ENCODE measurements at regions not wholly inside any gene's neighbourhood (a gene's known extent, or its start where the extent isn't known, plus 50 kb on each side); places are given as distances from the start of the nearest gene placed in this dataset.

DNA sequence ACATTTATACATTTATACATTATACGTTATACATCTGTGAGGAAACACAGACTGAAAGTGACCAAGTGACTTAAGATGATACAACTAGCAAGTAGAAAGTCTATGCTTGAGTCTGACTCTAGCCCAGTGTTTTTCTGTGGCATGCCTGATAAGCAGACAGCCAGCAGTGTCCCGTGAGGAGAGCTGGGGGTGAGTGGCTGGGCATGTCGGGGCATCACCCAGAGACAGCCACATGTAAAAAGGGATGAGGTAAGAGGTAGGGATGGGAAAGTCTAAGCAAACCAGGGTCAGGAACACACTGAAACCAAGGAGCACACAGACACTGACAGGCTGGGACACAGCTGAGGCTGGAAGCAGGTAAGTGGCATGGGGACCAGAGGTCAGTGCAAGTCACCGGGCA is 333.2 kb downstream of the FOXO1 start:
- Histone ChIP-seq H3K9ac (ENCODE audit: low read depth, low read length) (no peak overlapping the region), H3K4me1 (ENCODE audit: insufficient read depth, low read length) (no peaks in the 10 kb centered on the region; the same call in 1 of the 2 replicates), H3K36me3 (ENCODE audit: insufficient read depth, low read length) (no peaks in the 10 kb centered on the region), H3K9me3 (ENCODE audit: control insufficient read depth, insufficient read depth, low read length) (no peaks in the 10 kb centered on the region)

DNA sequence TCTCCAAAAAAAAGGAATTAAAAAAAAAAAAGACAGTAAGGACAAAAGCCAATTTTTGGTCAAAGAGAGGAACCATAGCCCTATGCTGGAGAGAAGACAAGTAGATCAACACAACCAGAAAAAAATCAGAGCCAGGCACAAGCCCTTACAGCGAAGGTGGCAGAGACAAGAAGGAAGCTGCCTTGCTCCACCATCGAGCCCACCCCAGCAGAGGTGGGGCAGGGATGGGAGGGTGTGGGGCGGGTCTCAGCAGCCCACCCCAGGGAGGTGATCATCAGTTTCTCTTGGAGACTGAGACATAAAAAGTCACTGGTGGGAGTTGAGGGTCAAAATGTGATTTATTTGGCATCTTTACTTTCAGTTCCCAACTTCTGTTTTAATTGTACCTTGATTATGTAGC is 332.4 kb downstream of the FOXO1 start:
- H3K9ac ChIP-seq (ENCODE audit: low read depth, low read length), result no peak overlapping the region
- H3K4me1 ChIP-seq (ENCODE audit: insufficient read depth, low read length), result no peaks in the 10 kb centered on the region; the same call in 1 of the 2 replicates
- H3K36me3 ChIP-seq (ENCODE audit: insufficient read depth, low read length), result no peaks in the 10 kb centered on the region
- no peaks in the 10 kb centered on the region for H3K9me3 ChIP-seq (ENCODE audit: control insufficient read depth, insufficient read depth, low read length)

DNA sequence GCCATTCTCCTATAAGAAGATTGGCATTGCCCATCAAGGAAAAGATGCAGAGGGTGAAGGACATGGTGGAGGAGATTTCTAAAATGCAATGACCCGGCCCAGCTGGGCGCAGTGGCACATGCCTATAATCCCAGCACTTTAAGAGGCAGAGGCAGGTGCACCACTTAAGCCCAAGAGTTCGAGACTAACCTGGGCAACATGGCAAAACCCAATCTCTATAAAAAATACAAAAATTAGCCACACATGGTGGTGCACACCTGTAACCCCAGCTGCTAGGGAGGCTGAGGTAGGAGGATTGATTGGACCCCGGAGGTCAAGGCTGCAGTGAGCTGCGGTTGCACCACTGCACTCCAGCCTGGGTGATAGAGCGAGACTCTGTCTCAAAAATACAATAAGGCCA is 331.8 kb downstream of the FOXO1 start:
- H3K9ac ChIP-seq (ENCODE audit: low read depth, low read length), result no peak overlapping the region
- H3K4me1 ChIP-seq (ENCODE audit: insufficient read depth, low read length), result no peaks in the 10 kb centered on the region; the same call in 1 of the 2 replicates
- H3K36me3 ChIP-seq (ENCODE audit: insufficient read depth, low read length), result no peaks in the 10 kb centered on the region
- no peaks in the 10 kb centered on the region for H3K9me3 ChIP-seq (ENCODE audit: control insufficient read depth, insufficient read depth, low read length)

DNA sequence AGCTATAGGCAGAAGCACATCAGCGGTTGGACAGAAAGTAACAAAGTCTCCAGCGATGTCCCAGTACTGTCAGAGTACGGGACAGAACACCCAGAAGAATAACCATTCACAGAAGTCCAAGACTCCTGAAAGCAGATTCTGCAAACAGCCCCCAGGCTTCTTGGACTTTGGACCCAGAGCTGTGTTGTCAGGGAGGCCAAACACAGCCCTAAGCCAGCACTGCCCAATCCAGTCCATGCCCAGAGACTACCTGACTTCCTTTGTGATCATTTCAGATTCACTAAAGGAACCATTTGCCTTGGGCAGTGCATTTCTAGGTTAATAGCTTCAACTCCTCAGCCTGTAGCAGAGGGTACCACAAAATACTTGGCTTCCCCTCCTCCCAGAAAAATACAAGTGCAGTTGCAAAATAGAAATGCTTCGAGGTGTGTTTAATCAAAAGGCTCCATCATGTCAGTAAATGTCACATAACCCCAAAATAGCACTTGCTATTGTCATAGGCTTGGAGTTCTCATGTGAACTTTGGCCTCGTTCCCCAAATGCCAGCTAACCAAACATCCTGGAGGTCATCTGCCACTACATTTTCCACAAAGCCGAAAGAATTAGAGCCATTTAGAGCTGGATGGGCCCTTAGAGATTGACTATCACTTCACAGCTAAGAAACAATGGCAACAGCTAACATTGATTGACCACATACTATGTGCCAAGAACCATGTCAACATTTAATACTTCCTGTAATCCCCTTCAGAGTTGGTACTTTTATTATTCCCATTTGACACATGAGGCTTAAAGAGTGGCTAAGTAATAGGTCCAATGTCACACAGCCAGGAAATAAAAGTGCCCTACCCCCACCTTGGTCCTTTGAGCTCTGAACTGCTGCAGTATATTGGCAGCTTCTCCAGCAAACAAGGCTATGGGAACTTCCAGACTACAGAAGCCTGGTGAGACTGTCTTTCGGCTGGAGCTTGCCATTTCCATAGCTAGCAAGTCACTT is 329.9 kb downstream of the FOXO1 start:
- H3K9ac ChIP-seq (ENCODE audit: low read depth, low read length), result no peak overlapping the region
- no peaks in the 10 kb centered on the region for H3K9me3 ChIP-seq (ENCODE audit: control insufficient read depth, insufficient read depth, low read length)
- no peaks in the 10 kb centered on the region for H3K36me3 ChIP-seq (ENCODE audit: insufficient read depth, low read length)
- H3K4me1 ChIP-seq (ENCODE audit: insufficient read depth, low read length), result peaks cover 15% of the 10 kb centered on the region; the same call in 1 of the 2 replicates

DNA sequence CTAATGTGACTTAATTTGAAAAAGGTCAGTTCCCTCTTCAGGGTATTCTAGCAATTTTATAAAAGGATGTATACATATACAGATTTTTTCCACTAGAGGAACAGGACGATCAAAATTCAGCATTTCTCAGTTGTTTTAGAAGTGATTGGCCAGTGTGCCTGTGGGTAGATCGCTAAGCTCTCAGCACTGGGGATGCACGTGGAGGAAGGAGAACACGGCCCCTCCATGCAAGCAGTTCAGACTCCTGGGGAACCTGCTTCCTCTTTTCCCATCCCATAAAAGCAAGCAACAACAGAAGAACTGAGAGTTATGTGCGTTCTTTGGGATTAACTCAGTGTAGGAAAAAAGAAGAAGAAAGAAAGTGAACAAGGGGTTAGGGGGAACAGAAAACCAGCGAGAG is 328.8 kb downstream of the FOXO1 start:
- Histone ChIP-seq H3K36me3 (ENCODE audit: insufficient read depth, low read length) (no peaks in the 10 kb centered on the region), H3K9ac (ENCODE audit: low read depth, low read length) (no peak overlapping the region), H3K9me3 (ENCODE audit: control insufficient read depth, insufficient read depth, low read length) (no peaks in the 10 kb centered on the region; the same call in 1 of the 2 replicates), H3K4me1 (ENCODE audit: insufficient read depth, low read length) (peaks cover 18% of the 10 kb centered on the region; the same call in 1 of the 2 replicates)

DNA sequence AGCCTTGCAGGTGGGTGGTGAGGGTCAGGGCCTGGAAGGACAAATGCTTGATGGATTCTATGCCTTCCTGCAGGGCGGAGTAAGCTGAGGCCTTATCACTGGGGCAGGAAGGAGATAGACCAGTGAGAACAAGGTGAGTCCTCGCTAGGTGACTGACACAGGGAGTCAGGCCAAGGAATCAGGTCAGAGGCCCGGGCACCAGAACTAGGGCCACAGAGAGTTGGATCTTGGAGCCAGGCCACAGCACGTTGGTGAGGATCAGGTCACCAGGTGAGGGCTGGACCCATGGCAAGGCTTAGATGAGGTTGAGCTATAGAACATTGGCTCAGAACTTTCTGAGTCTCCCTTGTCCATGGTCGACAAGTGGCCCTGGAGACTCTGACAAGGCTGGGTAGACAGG is 328.2 kb downstream of the FOXO1 start:
- Histone ChIP-seq H3K4me1 (ENCODE audit: insufficient read depth, low read length) (peaks cover 18% of the 10 kb centered on the region; the same call in 1 of the 2 replicates), H3K9ac (ENCODE audit: low read depth, low read length) (no peak overlapping the region), H3K36me3 (ENCODE audit: insufficient read depth, low read length) (no peaks in the 10 kb centered on the region), H3K9me3 (ENCODE audit: control insufficient read depth, insufficient read depth, low read length) (no peaks in the 10 kb centered on the region; the same call in 1 of the 2 replicates)

DNA sequence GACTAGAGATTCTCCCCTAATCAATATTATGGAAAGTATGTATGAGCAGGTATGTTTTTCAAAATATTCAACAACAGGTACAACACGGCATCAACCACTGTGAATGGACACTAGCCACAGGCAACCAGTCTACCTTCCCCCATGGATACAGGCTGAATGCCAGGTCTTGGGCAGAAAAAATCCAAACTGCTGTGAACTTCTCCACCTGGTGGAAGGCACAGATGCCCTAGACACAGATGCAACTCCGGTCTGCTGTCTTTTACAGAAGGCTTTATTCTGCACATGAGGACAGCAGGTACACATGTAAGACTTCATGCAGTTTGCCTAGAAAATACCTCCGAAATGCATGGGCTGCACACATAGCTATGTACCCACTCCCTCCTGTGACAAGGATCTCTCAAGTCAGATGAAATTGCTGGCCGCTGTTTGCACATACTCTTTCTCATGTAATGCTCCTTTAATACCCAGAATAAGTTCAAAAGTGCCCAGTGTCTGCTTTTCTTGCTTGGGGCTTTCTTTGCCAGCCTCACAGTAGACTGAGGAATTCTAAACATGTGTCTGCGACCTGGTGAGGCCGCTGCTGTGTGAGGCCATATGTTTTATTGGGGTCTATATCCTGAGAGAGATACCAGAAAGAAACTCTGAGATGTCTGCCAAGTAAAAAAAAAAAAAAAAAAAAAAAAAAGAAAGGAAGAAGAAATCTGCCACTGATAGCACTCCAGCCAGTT is 325.9 kb downstream of the FOXO1 start:
- Histone ChIP-seq H3K9ac (ENCODE audit: low read depth, low read length) (no peak overlapping the region), H3K36me3 (ENCODE audit: insufficient read depth, low read length) (no peaks in the 10 kb centered on the region), H3K9me3 (ENCODE audit: control insufficient read depth, insufficient read depth, low read length) (no peaks in the 10 kb centered on the region; the same call in 1 of the 2 replicates), H3K4me1 (ENCODE audit: insufficient read depth, low read length) (peaks cover 28% of the 10 kb centered on the region)

DNA sequence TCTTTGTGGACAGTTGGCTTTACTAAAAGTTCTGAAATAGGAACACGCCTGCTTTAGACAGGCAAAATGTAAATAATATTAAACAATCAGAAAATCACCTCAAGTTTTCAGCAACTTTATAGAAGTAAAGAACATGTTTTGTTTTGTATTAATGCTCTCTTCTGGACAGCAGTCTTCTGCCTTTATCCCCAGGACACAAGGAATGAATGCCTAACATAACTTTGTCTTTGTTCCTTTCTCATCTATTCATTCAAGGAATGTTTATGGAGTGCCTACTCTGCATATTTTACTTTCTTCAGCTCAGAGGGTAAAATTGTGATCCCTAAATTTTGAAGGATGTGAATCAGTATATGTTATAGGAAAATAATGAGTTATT is 325.4 kb downstream of the FOXO1 start:
- Histone ChIP-seq H3K9ac (ENCODE audit: low read depth, low read length) (no peak overlapping the region), H3K36me3 (ENCODE audit: insufficient read depth, low read length) (no peaks in the 10 kb centered on the region), H3K4me1 (ENCODE audit: insufficient read depth, low read length) (peaks cover 31% of the 10 kb centered on the region), H3K9me3 (ENCODE audit: control insufficient read depth, insufficient read depth, low read length) (no peaks in the 10 kb centered on the region; the same call in 1 of the 2 replicates)

DNA sequence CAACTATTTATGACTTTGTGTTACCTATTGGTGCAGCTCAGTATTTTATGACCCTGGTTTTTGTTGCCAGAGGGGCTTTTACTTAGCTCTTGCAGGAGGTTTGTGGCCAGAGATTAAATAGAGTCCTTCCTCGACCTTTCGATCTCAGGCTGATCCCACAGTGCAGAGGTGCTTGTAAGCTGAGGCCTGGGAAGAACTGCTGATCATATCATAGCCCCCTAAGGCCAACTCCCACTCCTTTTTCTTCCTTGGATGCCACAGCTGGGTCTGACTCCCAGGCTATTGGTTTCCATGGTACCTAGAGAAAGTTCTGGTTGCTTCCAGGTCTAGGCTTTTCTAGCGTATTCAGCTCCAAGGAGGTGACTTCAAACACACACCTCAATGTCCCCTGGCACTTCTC is 324.9 kb downstream of the FOXO1 start:
- H3K9ac ChIP-seq (ENCODE audit: low read depth, low read length), result no peak overlapping the region
- peaks cover 31% of the 10 kb centered on the region for H3K4me1 ChIP-seq (ENCODE audit: insufficient read depth, low read length)
- no peaks in the 10 kb centered on the region for H3K36me3 ChIP-seq (ENCODE audit: insufficient read depth, low read length)
- H3K9me3 ChIP-seq (ENCODE audit: control insufficient read depth, insufficient read depth, low read length), result no peaks in the 10 kb centered on the region; the same call in 1 of the 2 replicates

DNA sequence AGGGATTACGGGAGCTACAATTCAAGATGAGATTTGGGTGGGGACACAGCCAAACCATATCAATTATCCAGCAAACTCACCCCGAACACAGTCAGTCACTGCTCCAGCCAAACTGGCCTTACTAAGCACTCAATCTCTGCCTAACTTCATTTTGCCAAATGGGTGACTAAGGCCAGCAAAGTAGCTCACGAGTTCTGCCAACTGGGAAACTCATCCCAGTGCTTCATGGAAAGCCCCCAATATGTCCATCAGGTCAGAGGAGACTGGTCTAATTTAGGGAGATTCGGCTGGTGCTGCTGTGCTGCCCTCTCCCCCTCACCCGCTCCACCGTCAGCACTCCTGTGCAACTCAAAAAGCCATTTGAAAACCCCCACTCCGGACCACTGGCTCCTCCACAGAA is 324.0 kb downstream of the FOXO1 start:
- Histone ChIP-seq H3K4me1 (ENCODE audit: insufficient read depth, low read length) (peaks cover 31% of the 10 kb centered on the region), H3K9me3 (ENCODE audit: control insufficient read depth, insufficient read depth, low read length) (no peaks in the 10 kb centered on the region; the same call in 1 of the 2 replicates), H3K36me3 (ENCODE audit: insufficient read depth, low read length) (no peaks in the 10 kb centered on the region), H3K9ac (ENCODE audit: low read depth, low read length) (no peak overlapping the region)

DNA sequence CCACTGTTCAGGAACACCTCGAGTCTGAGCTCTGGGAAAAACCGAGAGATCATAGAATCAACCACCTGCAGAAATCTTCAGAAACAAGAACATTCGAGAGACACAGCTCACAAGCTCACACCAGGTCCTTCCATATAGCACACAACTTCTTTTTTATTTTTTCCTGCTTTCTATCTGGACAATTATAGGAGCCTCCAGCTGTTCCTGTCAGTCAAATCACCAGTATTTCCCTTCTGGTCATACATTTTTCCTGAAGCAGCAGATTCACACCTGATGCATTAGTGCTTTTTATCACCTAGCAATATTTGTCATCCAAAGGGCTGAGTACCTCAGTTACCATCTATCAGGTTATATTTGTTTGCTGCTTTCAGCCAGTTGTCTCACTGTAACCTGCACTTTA is 323.5 kb downstream of the FOXO1 start:
- H3K9ac ChIP-seq (ENCODE audit: low read depth, low read length), result no peak overlapping the region
- peaks cover 33% of the 10 kb centered on the region for H3K4me1 ChIP-seq (ENCODE audit: insufficient read depth, low read length)
- H3K9me3 ChIP-seq (ENCODE audit: control insufficient read depth, insufficient read depth, low read length), result no peaks in the 10 kb centered on the region; the same call in 1 of the 2 replicates
- H3K36me3 ChIP-seq (ENCODE audit: insufficient read depth, low read length), result no peaks in the 10 kb centered on the region

DNA sequence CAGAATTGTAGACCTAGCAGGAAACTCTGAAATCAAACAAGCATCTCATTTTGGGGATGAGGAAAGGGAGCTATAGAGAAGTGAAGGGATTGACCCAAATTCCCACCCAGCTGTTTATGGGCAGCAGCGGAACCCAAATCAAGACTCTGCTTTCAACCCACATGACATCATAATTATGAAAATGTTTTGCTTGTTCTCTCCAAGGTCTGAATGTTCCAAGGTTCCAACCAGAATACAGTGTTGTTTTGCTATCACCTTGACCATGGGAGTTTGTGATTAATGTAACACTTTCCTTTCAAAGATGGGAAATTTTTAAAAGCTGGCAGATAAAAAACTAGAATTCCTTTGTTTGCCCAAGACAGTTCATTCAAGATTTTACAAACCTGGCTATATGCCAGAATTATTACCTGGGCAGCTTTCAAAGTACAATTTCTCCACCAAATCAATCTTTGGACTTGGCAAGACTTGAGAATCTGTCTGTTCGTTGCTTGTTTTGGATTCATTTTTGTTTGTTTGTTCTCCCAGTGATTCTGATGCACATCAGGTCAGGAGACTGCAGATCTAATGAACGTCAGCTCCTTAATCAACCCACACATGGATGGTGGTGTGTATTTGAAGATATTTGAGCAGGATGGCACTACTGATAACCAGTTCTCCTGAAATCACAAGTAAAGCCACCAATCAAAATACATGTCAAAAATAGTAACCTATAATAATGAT is 322.7 kb downstream of the FOXO1 start:
- Histone ChIP-seq H3K9me3 (ENCODE audit: control insufficient read depth, insufficient read depth, low read length) (no peaks in the 10 kb centered on the region; the same call in 1 of the 2 replicates), H3K36me3 (ENCODE audit: insufficient read depth, low read length) (no peaks in the 10 kb centered on the region), H3K9ac (ENCODE audit: low read depth, low read length) (no peak overlapping the region), H3K4me1 (ENCODE audit: insufficient read depth, low read length) (peaks cover 40% of the 10 kb centered on the region)

DNA sequence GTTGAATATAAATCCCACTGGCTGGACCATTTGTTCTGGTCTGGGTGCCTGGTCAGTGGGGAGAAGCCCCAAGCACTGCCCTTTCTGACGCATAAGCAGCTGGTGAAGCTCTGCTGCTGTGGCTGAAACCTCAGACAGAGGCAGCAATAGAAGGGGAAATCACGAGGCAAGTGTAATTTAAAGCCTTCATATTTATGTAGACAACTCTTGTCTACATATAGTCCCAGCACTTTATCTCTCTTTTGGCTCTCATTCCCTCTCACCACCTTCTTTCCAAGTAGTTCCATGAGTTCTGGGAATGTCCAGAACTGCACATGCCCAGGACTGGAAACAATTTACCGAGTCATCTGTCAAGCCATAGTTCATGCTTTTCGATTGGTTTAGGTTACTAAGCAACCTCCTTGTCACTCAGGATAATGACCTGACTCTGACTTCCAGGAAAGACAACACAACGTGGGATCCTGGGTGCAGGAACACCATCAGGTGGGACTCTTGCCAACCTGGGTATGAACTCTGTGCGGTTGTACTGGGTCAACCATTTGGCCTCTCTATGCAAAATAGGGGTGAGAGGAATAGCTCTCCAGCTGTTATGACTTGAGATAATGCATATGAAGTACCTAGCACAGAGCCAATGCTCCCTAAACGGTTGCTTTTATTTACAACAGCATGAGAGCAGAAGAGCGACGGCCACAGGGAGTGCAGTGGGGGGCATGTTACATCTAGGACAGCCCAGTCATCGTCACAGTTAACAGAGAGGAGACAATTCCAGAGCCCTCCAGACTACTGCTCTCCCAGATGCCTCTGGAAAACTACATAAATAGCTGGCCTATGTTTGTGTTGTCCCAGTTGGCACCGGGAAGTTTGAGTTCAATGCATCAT is 321.9 kb downstream of the FOXO1 start:
- Histone ChIP-seq H3K4me1 (ENCODE audit: insufficient read depth, low read length) (peaks cover 40% of the 10 kb centered on the region), H3K9ac (ENCODE audit: low read depth, low read length) (no peak overlapping the region), H3K9me3 (ENCODE audit: control insufficient read depth, insufficient read depth, low read length) (no peaks in the 10 kb centered on the region; the same call in 1 of the 2 replicates), H3K36me3 (ENCODE audit: insufficient read depth, low read length) (no peaks in the 10 kb centered on the region)

All from ES-I3 (cell line).